ENCODE measurements at regions not wholly inside any gene's neighbourhood (a gene's known extent, or its start where the extent isn't known, plus 50 kb on each side); places are given as distances from the start of the nearest gene placed in this dataset.

DNA sequence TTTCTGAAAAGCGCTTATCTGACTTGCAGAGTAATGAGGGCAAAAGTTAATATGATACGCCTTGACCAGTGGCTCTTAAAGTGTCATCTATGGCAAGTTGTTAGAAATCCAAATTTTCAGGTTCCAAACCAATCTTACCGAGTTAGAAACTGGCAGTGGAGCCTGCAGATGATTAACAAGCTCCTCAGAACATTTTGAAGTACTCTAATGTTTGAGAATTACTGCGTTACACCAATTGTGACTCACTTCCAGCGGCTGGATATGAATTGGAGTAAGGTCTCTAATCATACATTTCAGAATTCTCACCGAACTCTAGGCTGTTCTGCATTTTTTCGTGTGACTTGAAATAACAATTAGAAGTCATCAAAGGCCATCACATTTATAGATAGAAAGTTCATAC lies 73.5 kb upstream of the TMPRSS15 start:
- no peak overlapping the region for H3K4me3 ChIP-seq (ENCODE audit: low read depth, low read length)
- no peak overlapping the region for H3K9ac ChIP-seq
- no peak overlapping the region for H3K27ac ChIP-seq
- no peaks in the 10 kb centered on the region for H3K27me3 ChIP-seq (ENCODE audit: control insufficient read depth, insufficient read depth, low read length)
- H2AFZ ChIP-seq, result no peak overlapping the region
- no peaks in the 10 kb centered on the region for H3K79me2 ChIP-seq
- no peaks in the 10 kb centered on the region for H3K36me3 ChIP-seq (ENCODE audit: control insufficient read depth, insufficient read depth, low read length)
- TF ChIP-seq, protein P1, sequence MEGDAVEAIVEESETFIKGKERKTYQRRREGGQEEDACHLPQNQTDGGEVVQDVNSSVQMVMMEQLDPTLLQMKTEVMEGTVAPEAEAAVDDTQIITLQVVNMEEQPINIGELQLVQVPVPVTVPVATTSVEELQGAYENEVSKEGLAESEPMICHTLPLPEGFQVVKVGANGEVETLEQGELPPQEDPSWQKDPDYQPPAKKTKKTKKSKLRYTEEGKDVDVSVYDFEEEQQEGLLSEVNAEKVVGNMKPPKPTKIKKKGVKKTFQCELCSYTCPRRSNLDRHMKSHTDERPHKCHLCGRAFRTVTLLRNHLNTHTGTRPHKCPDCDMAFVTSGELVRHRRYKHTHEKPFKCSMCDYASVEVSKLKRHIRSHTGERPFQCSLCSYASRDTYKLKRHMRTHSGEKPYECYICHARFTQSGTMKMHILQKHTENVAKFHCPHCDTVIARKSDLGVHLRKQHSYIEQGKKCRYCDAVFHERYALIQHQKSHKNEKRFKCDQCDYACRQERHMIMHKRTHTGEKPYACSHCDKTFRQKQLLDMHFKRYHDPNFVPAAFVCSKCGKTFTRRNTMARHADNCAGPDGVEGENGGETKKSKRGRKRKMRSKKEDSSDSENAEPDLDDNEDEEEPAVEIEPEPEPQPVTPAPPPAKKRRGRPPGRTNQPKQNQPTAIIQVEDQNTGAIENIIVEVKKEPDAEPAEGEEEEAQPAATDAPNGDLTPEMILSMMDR (IDR thresholded peaks at IDR 0.05), result no peak
- H3K4me2 ChIP-seq (ENCODE audit: low read length), result no peak overlapping the region
- H3K4me1 ChIP-seq, result no peaks in the 10 kb centered on the region
- H3K9me3 ChIP-seq (ENCODE audit: control insufficient read depth, low read length), result no peaks in the 10 kb centered on the region

DNA sequence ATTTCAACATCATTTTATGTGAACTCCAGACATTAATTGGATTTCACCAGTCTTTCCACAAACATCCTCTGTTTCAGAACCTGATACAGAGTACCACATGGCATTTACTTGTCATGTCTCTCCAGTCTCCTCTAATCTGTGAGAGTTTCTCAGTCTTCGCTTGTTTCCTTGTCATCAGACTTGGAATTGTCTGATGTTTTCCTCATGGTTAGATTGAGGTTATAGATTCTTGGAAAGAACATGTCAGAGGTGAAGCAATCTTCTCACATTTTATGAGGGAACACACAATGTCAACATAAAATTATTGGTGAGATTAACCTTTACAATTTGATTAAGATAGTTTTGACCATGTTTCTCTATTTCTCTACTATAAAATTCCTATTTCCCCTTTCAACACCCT lies 74.9 kb upstream of the TMPRSS15 start:
- Histone ChIP-seq H3K4me3 (ENCODE audit: low read depth, low read length) (no peak overlapping the region), H3K27me3 (ENCODE audit: control insufficient read depth, insufficient read depth, low read length) (no peaks in the 10 kb centered on the region), H3K4me1 (no peaks in the 10 kb centered on the region), H3K36me3 (ENCODE audit: control insufficient read depth, insufficient read depth, low read length) (no peaks in the 10 kb centered on the region), H3K79me2 (no peaks in the 10 kb centered on the region), H3K4me2 (ENCODE audit: low read length) (no peak overlapping the region), H3K27ac (no peak overlapping the region), H2AFZ (no peak overlapping the region), H3K9me3 (ENCODE audit: control insufficient read depth, low read length) (no peaks in the 10 kb centered on the region), H3K9ac (no peak overlapping the region)
- TF ChIP-seq, protein P1 (IDR thresholded peaks at IDR 0.05), result no peak

DNA sequence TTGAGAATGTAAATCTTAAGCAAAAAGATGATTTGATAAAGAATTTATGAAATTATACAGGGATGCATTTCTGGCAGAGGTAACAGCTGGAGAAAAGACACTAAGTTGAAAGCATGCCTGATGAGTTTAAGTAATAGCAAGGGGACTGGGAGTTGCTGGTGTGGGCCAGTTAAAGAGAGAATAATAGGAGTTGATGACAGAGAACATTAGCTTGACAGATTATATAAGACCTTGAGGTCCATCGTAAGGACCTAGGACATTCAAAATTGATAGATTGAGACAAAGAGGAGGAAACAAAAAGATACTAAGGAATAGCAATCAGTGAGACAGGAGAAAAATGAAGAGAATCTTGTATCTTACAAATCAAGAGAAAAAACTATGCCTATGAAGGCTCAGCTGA lies 84.7 kb upstream of the TMPRSS15 start:
- Histone ChIP-seq H3K79me2 (no peaks in the 10 kb centered on the region), H3K9me3 (ENCODE audit: control insufficient read depth, low read length) (no peaks in the 10 kb centered on the region), H3K9ac (no peak overlapping the region), H3K4me1 (no peaks in the 10 kb centered on the region), H3K27ac (no peak overlapping the region), H3K4me2 (ENCODE audit: low read length) (no peak overlapping the region), H3K27me3 (ENCODE audit: control insufficient read depth, insufficient read depth, low read length) (no peaks in the 10 kb centered on the region), H3K36me3 (ENCODE audit: control insufficient read depth, insufficient read depth, low read length) (no peaks in the 10 kb centered on the region), H2AFZ (no peak overlapping the region), H3K4me3 (ENCODE audit: low read depth, low read length) (no peak overlapping the region)
- TF ChIP-seq, protein P1 (IDR thresholded peaks at IDR 0.05), result no peak

DNA sequence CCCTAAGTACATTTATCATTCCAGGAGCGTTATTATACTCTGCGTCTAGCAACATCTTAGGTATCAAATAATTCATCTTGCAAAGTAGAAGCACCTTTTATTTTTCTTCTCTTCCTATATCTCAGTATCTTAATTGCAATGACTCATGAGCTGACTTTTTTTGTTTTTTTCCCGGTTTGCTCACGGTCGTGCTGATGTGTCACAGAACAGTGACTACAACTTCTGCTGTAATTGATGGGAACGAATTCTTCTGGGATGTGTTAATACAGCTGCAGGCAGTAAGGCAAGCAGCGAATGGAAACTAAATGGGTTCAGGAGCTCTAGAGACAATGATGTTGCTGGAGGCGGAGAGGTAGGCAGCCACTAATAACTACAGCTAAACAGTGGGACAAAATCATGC lies 89.8 kb upstream of the TMPRSS15 start:
- no peaks in the 10 kb centered on the region for H3K4me1 ChIP-seq
- no peaks in the 10 kb centered on the region for H3K27me3 ChIP-seq (ENCODE audit: control insufficient read depth, insufficient read depth, low read length)
- no peaks in the 10 kb centered on the region for H3K36me3 ChIP-seq (ENCODE audit: control insufficient read depth, insufficient read depth, low read length)
- TF ChIP-seq, protein P1 (IDR thresholded peaks at IDR 0.05), result no peak
- H3K27ac ChIP-seq, result no peak overlapping the region
- H3K9ac ChIP-seq, result no peak overlapping the region
- H3K79me2 ChIP-seq, result no peaks in the 10 kb centered on the region
- no peak overlapping the region for H3K4me3 ChIP-seq (ENCODE audit: low read depth, low read length)
- H3K9me3 ChIP-seq (ENCODE audit: control insufficient read depth, low read length), result no peaks in the 10 kb centered on the region
- H2AFZ ChIP-seq, result no peak overlapping the region
- no peak overlapping the region for H3K4me2 ChIP-seq (ENCODE audit: low read length)

DNA sequence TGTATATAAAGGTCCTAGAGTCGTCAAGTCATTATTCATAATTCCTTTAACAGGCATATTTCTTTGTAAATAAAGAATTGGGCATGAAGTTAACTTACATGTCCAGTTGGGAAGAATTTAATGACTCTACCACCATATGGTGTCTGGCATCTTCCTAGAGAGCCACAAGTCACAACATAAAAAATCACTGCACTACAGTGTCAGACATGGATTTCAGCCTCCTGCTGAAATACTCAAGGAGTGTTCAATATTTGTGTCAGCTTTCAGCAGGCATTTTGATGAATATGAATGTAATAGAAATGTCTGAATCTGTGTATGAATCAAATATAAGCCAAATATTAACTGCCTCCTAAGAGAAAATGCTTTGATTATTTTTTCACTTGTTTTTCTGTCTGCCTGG lies 91.9 kb upstream of the TMPRSS15 start:
- TF ChIP-seq, protein P1 (IDR thresholded peaks at IDR 0.05), result no peak
- H3K4me2 ChIP-seq (ENCODE audit: low read length), result no peak overlapping the region
- H3K79me2 ChIP-seq, result no peaks in the 10 kb centered on the region
- no peak overlapping the region for H3K9ac ChIP-seq
- H3K27ac ChIP-seq, result no peak overlapping the region
- H3K27me3 ChIP-seq (ENCODE audit: control insufficient read depth, insufficient read depth, low read length), result no peaks in the 10 kb centered on the region
- no peak overlapping the region for H3K4me3 ChIP-seq (ENCODE audit: low read depth, low read length)
- no peaks in the 10 kb centered on the region for H3K4me1 ChIP-seq
- H3K36me3 ChIP-seq (ENCODE audit: control insufficient read depth, insufficient read depth, low read length), result no peaks in the 10 kb centered on the region
- H3K9me3 ChIP-seq (ENCODE audit: control insufficient read depth, low read length), result no peaks in the 10 kb centered on the region
- no peak overlapping the region for H2AFZ ChIP-seq
